HEK293 (cell line): ENCODE measurements at regions not wholly inside any gene's neighbourhood (a gene's known extent, or its start where the extent isn't known, plus 50 kb on each side); places are given as distances from the start of the nearest gene placed in this dataset.

Experiments used
- CTCF ChIA-PET: fragments of 350-600 bp; formaldehyde crosslinking; extraction: SDS; loops from one replicate; lab custom pipeline; 2021; ENCODE audit warnings: antibody characterized with exemption; lab: Yijun Ruan, JAX
- POLR2A ChIA-PET: fragments of 300-600 bp; formaldehyde crosslinking; extraction: SDS; loops from one replicate; lab custom pipeline; 2020; ENCODE audit warnings: antibody characterized with exemption, inconsistent platforms; lab: Yijun Ruan, JAX
- H3K27ac ChIP-seq: fragments of 200-500 bp; sonication (Bioruptor generic); 2 replicates; pipeline ENCODE4 v1.5.1; 2014; ENCODE audit warnings: low read depth, low read length, control low read depth, inconsistent platforms; ENCODE audit errors: extremely low read depth
- H3K36me3 ChIP-seq, 2 experiments: fragments of 200-500 bp in 1 of 2; sonication (Bioruptor generic) in 1 of 2; 1 replicate in 1 of 2; 2 replicates in 1 of 2; pipeline ENCODE4 v1.5.1; 2014 to 2017; ENCODE audit warnings: inconsistent platforms in 2 of 2, low read length in 2 of 2; ENCODE audit not compliant: control insufficient read depth in 2 of 2, insufficient read depth in 1 of 2
- H3K4me1 ChIP-seq: fragments of 200-500 bp; sonication (Bioruptor generic); 2 replicates; pipeline ENCODE4 v1.5.1; 2014; ENCODE audit warnings: mild to moderate bottlenecking, low read length, inconsistent platforms; ENCODE audit not compliant: control insufficient read depth, insufficient read depth
- H3K4me3 ChIP-seq: 2 replicates; pipeline ENCODE4 v1.5.1; 2011; ENCODE audit warnings: low read depth, mild to moderate bottlenecking, control low read depth, low read length, moderate library complexity
- H3K9me3 ChIP-seq: fragments of 200-500 bp; sonication (Bioruptor generic); 2 replicates; pipeline ENCODE4 v1.5.1; 2014; ENCODE audit warnings: low read depth, low read length, inconsistent platforms; ENCODE audit not compliant: control insufficient read depth, insufficient read depth
- GLI4 ChIP-seq: fragments of 450-650 bp; formaldehyde crosslinking; IDR thresholded peaks from 2 replicates; pipeline ENCODE4 v1.5.1; 2016; ENCODE audit warnings: missing biosample characterization, missing genetic modification characterization
- IKZF3 ChIP-seq: fragments of 450-650 bp; IDR thresholded peaks from 2 replicates; pipeline ENCODE4 v1.5.0; 2018; ENCODE audit warnings: missing biosample characterization, mild to moderate bottlenecking, missing genetic modification characterization, moderate library complexity
- MEIS1 ChIP-seq: sonication (generic); formaldehyde crosslinking; IDR thresholded peaks from 2 replicates; pipeline ENCODE4 v1.8.1; 2022; ENCODE audit warnings: missing genetic modification reagents, mild to moderate bottlenecking, borderline replicate concordance
- REPIN1 ChIP-seq: fragments of 450-650 bp; formaldehyde crosslinking; IDR thresholded peaks from 2 replicates; pipeline ENCODE4 v1.5.1; 2017; ENCODE audit warnings: missing biosample characterization, missing genetic modification characterization, low read depth
- SCRT2 ChIP-seq: fragments of 450-650 bp; formaldehyde crosslinking; IDR thresholded peaks from 2 replicates; pipeline ENCODE4 v1.5.1; 2016; ENCODE audit warnings: missing biosample characterization, missing genetic modification characterization
- SETDB1 ChIP-seq: IDR thresholded peaks from one replicate; pipeline ENCODE4 v1.6.1; 2017; ENCODE audit warnings: mild to moderate bottlenecking, low read length, moderate library complexity, mixed read lengths; ENCODE audit not compliant: insufficient read length
- SP3 ChIP-seq: fragments of 450-650 bp; formaldehyde crosslinking; IDR thresholded peaks from 2 replicates; pipeline ENCODE4 v1.5.1; 2016; ENCODE audit warnings: missing biosample characterization, missing genetic modification characterization
- WT1 ChIP-seq: fragments of 450-650 bp; formaldehyde crosslinking; IDR thresholded peaks from 2 replicates; pipeline ENCODE4 v1.5.1; 2016; ENCODE audit warnings: missing biosample characterization, missing genetic modification characterization
- YY2 ChIP-seq: fragments of 450-650 bp; formaldehyde crosslinking; IDR thresholded peaks from 2 replicates; pipeline ENCODE4 v1.5.1; 2016; ENCODE audit warnings: missing biosample characterization, missing genetic modification characterization
- ZBTB44 ChIP-seq: fragments of 450-650 bp; IDR thresholded peaks from 2 replicates; pipeline ENCODE4 v1.5.1; 2018; ENCODE audit warnings: missing biosample characterization, mild to moderate bottlenecking, missing genetic modification characterization
- ZNF274 ChIP-seq, 2 experiments: fragments of 200-500 bp in 1 of 2; fragments of 450-650 bp in 1 of 2; sonication (Bioruptor generic) in 1 of 2; formaldehyde crosslinking in 1 of 2; IDR thresholded peaks; 2 replicates each; pipeline versions ENCODE4 v1.5.1 to v1.6.1; 2014 to 2016; ENCODE audit warnings: borderline replicate concordance in 1 of 2, inconsistent platforms in 1 of 2, low read length in 1 of 2, missing biosample characterization in 1 of 2, missing genetic modification characterization in 1 of 2
- ZNF292 ChIP-seq: fragments of 450-650 bp; formaldehyde crosslinking; IDR thresholded peaks from 2 replicates; pipeline ENCODE4 v1.5.1; 2016; ENCODE audit warnings: low read depth, missing biosample characterization, missing genetic modification characterization, borderline replicate concordance
- ZNF302 ChIP-seq: fragments of 450-650 bp; formaldehyde crosslinking; IDR thresholded peaks from 2 replicates; pipeline ENCODE4 v1.5.1; 2016; ENCODE audit warnings: missing biosample characterization, missing genetic modification characterization, low read depth
- ZNF510 ChIP-seq: fragments of 450-650 bp; formaldehyde crosslinking; IDR thresholded peaks from 2 replicates; pipeline ENCODE4 v1.5.1; 2018; ENCODE audit warnings: mild to moderate bottlenecking, missing genetic modification characterization, missing biosample characterization; ENCODE audit not compliant: insufficient replicate concordance
- ZNF560 ChIP-seq: fragments of 450-650 bp; formaldehyde crosslinking; IDR thresholded peaks from 2 replicates; pipeline ENCODE4 v1.5.1; 2017; ENCODE audit warnings: missing biosample characterization, missing genetic modification characterization, borderline replicate concordance
- ZNF580 ChIP-seq: fragments of 450-650 bp; formaldehyde crosslinking; IDR thresholded peaks from 2 replicates; pipeline ENCODE4 v1.5.1; 2016; ENCODE audit warnings: missing biosample characterization, missing genetic modification characterization
- ZNF654 ChIP-seq: fragments of 450-650 bp; formaldehyde crosslinking; IDR thresholded peaks from 2 replicates; pipeline ENCODE4 v1.5.1; 2016; ENCODE audit warnings: low read depth, missing biosample characterization, missing genetic modification characterization
- ZSCAN18 ChIP-seq: fragments of 450-650 bp; formaldehyde crosslinking; IDR thresholded peaks from 2 replicates; pipeline ENCODE4 v1.5.1; 2016; ENCODE audit warnings: missing biosample characterization, missing genetic modification characterization
- ZSCAN5A ChIP-seq: fragments of 450-650 bp; formaldehyde crosslinking; IDR thresholded peaks from 2 replicates; pipeline ENCODE4 v1.5.1; 2016; ENCODE audit warnings: missing biosample characterization, missing genetic modification characterization

GRCh38 chr3:18024715-18025114 lies 282.3 kb upstream of the TBC1D5 start:
- Histone ChIP-seq H3K27ac (no peak overlapping the region), H3K4me1 (no peaks in the 10 kb centered on the region), H3K9me3 (no peaks in the 10 kb centered on the region), H3K36me3 (no peaks in the 10 kb centered on the region), H3K4me3 (no peak overlapping the region)
- ChIA-PET CTCF (no interaction called here), POLR2A (no interaction called here)
- TF ChIP-seq SCRT2 (no peak), YY2 (tag by site-specific recombination) (no peak)

GRCh38 chr3:18019161-18019495 lies 276.7 kb upstream of the TBC1D5 start:
- no peak overlapping the region for H3K4me3 ChIP-seq
- no peaks in the 10 kb centered on the region for H3K36me3 ChIP-seq
- H3K9me3 ChIP-seq = no peaks in the 10 kb centered on the region
- POLR2A ChIA-PET = no interaction called here
- peaks cover 8% of the 10 kb centered on the region for H3K4me1 ChIP-seq
- TF ChIP-seq ZNF654 (tag by site-specific recombination) (no peak), WT1 (tag by site-specific recombination) (no peak), ZSCAN18 (tag by site-specific recombination) (no peak), SCRT2 (no peak), REPIN1 (no peak), MEIS1 (CRISPR knock-in tag) (no peak), ZBTB44 (no peak), SP3 (tag by site-specific recombination) (no peak), IKZF3 (no peak), ZNF274 (IDR thresholded peaks at IDR 0.05; ENCODE audit: low read length) (no peak), ZNF274 (tag by site-specific recombination; IDR thresholded peaks at IDR 0.05; ENCODE audit: borderline replicate concordance) (no peak), ZNF302 (tag by site-specific recombination) (no peak), SETDB1 (no peak), ZNF580 (tag by site-specific recombination) (no peak), GLI4 (tag by site-specific recombination) (no peak), ZNF510 (tag by site-specific recombination) (no peak), ZSCAN5A (no peak), ZNF292 (tag by site-specific recombination) (no peak), ZNF560 (no peak)
- CTCF ChIA-PET = no interaction called here
- H3K27ac ChIP-seq = no peak overlapping the region
